NCI-H526 treated with DMSO at 0.1 percent for 48 hours (cell line): ENCODE measurements at regions not wholly inside any gene's neighbourhood (a gene's known extent, or its start where the extent isn't known, plus 50 kb on each side); places are given as distances from the start of the nearest gene placed in this dataset.
A peak's percentile ranks its signal among the peaks of the same experiment; 100 is the strongest.

Experiments
- DNase-seq: peaks from one replicate; lab custom pipeline; 2025; lab: John Stamatoyannopoulos, UW

GRCh38 chr6:105907301-105907700, 178.8 kb upstream of the PRDM1 start:
- no peak for DNase-seq

GRCh38 chr6:105902401-105903031, 183.6 kb upstream of the PRDM1 start:
- DNase-seq: peak; percentile 43

GRCh38 chr6:105901583-105901982, 184.6 kb upstream of the PRDM1 start:
- no peak for DNase-seq

DNA sequence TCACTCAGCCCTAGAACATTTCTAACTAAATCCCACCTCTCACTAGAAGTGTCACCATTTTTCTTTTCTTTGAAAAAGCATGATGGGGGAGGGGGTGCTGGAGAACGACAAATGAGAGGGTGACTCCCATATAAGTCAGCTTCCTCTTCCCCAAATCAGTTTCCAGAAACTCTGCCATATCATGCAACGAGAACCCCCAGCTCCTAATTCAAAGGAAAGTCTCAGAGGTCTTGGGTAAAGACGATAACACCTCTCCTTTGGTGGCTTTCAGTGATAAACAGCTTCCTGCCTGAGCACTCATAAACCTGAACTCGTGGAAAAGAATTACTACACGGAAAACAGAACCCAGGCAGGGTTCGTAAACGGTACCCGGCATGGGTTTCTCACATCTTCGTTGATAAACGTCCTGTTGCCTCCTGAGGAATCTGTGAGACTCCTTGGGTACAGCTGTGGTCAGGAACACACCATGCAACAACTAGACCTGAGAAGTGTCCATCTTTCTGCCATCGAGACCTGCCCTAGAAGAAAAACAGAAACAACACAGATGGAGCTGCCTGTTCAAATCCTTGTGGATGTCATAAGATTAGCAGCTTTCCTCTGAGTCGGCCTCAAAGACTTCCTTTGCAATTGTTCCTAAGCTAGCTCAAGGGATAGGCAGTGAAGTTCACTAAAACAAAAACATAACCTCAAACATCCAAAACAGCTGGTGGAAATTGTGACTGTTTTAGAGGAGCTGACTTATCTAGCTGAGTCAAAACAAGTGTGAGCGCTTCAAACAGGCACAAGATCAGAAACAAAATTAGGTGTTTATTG, 185.8 kb upstream of the PRDM1 start:
- no peak for DNase-seq

DNA sequence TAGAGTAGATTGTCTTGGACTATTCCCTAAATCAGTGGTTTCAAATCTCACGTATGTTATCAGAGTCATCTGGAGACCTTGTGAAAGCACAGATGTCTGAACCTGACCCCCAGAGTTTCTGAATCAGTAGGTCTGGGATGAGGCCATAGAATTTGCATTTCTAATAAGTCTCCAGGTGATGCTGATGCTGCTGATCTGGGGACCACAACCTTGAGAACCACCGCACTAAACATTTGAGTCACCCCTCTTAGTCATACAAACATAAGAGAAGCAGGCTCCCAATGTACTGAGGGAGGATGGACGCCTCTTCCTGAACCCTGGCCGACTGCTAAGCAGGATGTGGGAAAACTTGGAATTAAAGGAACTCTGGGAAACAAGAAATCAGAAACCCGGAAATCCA, 187.8 kb upstream of the PRDM1 start:
- no peak for DNase-seq

DNA sequence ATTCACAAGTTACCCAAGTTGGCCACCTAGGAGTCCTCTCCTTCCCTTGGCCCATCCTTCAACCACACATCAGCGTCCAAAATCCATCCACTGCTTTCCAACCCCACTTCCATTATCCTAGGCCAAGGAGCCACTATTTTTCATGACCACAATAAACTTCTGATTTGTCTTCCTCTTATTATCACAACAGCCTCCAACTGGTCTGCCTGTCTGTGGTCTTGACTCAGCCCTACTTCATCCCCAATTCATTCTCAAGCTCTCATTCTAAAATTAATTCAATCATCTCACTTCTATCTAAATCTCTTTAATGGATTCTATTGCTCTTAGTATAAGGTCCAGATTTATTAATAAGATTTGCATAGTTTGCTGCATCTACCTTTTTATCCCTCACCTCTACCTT, 189.0 kb upstream of the PRDM1 start:
- DNase-seq: no peak

DNA sequence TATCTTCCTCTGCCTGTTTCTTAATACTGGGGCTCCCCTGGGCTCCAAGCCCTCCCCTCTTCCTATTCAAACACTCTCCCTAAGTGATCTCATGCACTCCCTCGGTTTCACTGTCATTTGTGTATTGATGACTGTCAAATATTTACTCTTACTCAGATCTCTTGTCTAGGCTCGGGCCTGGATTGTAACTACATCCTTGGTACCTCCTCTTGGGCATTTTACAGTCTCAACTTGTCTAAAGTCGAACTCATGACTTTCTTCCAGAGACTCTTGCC, 189.4 kb upstream of the PRDM1 start:
- no peak for DNase-seq

DNA sequence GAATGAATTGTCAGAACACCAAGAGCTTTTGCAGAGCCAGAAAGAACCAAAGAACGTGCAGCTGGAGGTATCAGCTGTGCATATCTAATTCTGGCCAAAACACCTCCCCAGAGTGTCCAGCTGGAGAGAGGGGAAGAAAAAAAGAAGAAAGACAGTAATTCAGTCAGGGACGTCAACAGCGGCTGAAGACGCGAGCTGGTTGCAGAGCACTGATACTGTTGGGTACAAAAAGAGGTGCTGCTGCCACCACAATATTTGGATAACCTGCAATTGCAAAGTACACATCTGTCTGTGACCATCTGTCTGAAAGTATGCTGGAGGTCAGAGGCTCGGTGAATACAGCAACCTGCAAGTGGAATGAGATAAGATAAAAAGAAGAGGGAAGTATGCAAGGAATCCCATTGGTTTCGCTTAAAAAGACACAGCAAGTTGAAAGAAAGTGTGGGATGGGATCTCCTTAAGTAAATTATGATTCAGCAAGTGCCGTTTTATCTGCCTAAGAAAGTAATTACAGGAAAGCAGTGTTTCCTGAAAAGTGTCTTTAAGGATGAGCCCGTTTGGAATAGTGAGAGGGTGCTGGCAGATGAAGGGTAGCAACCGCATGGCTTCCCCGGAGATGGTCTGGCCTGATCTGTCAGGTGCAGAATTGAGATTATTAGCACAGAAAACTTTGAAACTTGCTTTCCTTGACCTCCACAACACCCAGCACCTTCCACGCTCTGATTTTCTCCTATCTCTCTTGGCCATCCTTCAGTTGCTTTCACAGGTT, 189.9 kb upstream of the PRDM1 start:
- no peak for DNase-seq

DNA sequence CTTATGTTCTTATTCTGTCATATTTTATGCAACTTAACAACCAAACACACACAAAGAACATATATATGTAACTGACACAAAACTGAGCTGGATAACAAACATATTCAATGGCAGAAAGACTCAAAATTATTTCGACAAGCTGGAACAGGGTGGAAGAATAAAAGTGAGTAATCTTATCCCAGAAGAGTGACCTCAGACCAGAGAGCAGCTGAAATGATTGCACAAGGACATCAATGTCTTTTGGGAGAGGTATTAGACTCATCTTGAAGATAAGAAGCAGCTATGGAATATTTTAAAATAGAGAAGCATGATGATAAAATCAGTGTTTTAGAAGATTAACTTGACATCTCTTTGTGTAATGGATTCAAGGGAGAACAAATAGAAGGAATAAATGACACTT, 191.6 kb upstream of the PRDM1 start:
- no peak for DNase-seq

GRCh38 chr6:105893741-105894140, 192.4 kb upstream of the PRDM1 start:
- DNase-seq: no peak

GRCh38 chr6:105892577-105893262, 193.4 kb upstream of the PRDM1 start:
- DNase-seq: no peak

DNA sequence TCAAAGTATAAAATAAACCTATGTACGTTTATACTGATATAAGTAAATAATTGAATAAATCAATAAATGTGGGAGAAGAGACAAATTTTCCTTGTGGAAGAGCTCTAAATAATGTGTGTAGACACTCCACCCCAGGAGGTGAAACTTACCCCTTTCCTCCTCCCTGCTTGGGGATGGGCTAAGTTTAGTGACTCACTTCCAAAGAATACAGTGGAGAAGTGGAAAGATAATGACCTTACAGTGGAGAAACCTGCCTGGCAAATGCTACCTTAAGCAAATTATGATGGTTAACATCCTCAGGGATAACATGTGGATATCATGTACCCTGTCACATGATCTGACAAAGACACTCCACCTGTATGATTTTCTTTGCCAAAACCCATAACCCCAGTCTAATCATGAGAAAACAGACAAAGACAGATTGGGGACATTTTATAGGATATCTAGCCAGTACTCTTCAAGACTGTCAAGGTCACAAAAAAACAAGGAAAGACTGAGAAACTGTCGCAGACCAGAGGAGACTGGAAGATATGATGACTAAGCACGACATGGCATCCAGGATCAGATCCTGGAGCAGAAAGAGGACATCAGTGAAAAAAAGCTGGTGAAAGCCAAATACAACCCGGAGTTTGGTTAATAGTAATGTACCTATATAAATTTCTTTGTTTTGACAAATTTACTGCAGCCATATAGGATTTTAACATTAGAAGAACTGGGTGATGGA, 195.5 kb upstream of the PRDM1 start:
- no peak for DNase-seq

DNA sequence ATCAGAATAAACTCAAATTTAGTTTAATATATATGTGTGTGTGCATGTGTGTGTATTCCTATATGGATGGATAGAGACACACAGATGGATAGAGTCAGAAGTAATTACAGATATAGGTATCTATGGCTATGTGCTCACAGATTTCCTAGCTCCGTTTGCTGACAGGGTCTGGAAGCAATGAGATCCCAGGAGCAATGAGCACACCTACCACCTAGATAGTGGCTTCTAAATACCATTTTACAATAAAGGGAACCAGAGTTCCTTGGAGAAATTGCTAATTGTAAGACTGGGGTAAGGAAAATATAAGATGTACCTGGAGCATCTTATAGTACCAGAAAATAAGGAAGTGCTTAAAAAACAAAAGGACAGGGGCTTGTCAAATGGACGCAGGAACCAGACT, 196.2 kb upstream of the PRDM1 start:
- no peak for DNase-seq

- no peak for DNase-seq
These were observed 199.2 kb upstream of the PRDM1 start for GRCh38 chr6:105886814-105887544.

- no peak for DNase-seq
These were observed 199.9 kb upstream of the PRDM1 start for GRCh38 chr6:105886066-105886813.

- DNase-seq: no peak
These were observed 201.7 kb upstream of the PRDM1 start for GRCh38 chr6:105884426-105884825.

- no peak for DNase-seq
These were observed 202.1 kb upstream of the PRDM1 start for GRCh38 chr6:105884011-105884410.

GRCh38 chr6:105882828-105883227, 203.3 kb upstream of the PRDM1 start:
- DNase-seq: no peak

DNA sequence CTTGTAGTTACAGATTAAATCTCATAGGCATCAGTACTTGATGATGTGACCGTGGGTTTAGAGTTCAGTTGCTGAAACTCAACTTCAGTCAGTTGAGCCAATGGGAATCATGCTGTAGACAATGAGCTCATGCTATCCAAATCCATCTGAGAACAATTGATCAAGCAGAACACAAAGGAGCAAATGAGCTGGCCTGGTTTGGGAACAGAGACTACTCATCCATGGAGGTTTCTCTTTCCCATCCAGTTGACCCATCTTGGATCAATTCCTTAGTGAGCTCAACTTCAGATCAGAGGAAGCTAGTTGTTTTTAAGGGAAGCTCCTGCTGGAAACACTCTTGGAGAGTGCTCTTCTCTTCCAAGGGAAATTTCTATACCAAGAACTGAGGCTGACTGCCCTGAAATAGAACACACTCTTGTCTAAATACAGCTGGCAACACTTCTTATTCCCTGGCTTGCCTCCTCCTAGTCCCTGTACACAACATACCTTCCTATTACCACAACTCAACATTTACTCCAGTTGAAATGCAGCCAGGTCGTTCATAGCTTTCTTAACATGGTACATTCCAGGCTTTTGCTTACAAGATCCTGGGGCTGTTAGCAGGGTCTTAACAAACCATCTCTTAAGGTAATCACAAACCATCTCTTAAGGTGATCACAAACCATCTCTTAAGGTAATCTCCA, 203.9 kb upstream of the PRDM1 start:
- peak; percentile 71 for DNase-seq

DNA sequence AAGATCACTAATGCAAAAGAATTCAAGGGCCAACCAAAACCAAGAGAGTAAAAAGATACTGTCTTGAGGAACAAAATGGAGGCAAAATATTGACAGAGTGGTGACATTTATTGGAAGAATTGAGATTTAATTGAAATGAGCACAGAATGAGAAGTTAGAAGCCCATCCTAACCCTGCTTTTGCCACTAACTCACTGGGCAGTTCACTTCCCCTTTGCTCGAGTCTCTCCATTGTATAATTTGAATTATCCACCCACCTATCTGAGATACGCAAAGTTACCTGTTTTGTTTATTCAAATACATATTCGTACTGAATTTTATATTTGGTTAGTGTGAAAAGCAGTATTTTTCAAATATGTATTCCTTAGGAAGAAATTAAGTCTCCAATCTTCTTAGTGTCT, 204.5 kb upstream of the PRDM1 start:
- peak; percentile 79 for DNase-seq
